ENCODE measurements at regions not wholly inside any gene's neighbourhood (a gene's known extent, or its start where the extent isn't known, plus 50 kb on each side); places are given as distances from the start of the nearest gene placed in this dataset.

DNA sequence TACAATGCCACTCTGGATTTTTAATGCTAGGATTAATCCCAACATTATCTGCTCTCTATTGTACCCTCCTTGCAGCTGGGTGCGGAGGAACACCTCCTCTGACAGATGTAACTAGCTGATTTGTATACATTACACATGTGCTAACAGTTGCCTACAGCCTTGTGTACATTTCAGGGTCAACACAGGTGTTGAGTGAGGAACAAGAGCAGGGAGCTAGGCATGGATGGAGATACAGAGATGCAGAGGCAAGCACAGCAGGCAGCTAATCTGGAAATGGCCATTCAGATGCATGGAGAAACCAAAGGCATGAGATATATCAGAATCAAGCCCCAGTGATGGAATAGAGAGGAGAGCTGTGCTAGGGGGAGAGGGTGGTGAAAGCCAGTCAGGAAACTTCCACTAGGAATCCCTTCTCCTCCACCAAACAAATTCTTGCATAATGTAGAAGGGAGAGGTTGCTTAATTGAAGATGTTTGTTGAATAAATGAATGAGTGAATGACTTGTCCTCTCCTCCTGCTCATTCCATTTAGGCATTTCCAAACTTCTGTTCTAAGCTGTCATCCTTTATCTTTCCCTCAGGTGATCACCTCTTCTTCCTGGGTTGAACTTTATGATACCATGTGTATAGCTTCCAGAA is 313.2 kb downstream of the ATP23 start:
- TF ChIP-seq, protein P1, sequence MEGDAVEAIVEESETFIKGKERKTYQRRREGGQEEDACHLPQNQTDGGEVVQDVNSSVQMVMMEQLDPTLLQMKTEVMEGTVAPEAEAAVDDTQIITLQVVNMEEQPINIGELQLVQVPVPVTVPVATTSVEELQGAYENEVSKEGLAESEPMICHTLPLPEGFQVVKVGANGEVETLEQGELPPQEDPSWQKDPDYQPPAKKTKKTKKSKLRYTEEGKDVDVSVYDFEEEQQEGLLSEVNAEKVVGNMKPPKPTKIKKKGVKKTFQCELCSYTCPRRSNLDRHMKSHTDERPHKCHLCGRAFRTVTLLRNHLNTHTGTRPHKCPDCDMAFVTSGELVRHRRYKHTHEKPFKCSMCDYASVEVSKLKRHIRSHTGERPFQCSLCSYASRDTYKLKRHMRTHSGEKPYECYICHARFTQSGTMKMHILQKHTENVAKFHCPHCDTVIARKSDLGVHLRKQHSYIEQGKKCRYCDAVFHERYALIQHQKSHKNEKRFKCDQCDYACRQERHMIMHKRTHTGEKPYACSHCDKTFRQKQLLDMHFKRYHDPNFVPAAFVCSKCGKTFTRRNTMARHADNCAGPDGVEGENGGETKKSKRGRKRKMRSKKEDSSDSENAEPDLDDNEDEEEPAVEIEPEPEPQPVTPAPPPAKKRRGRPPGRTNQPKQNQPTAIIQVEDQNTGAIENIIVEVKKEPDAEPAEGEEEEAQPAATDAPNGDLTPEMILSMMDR (IDR thresholded peaks at IDR 0.05; ENCODE audit: insufficient read depth, low read depth, low read length) = no peak
- ChIA-PET CTCF (interaction anchor here (1.5 kb wide), 1 partner anchor 12 kb away, joined by 4 read pairs; no protein-coding TSS in a partner anchor), POLR2A (no interaction called here)
- Histone ChIP-seq H3K4me3 (ENCODE audit: low read depth, low read length) (no peak overlapping the region), H3K27me3 (ENCODE audit: control insufficient read depth, insufficient read depth, low read length) (no peaks in the 10 kb centered on the region), H3K36me3 (ENCODE audit: control insufficient read depth, insufficient read depth, low read length) (no peaks in the 10 kb centered on the region)
- no peak for DNase-seq (ENCODE audit: low read depth)

DNA sequence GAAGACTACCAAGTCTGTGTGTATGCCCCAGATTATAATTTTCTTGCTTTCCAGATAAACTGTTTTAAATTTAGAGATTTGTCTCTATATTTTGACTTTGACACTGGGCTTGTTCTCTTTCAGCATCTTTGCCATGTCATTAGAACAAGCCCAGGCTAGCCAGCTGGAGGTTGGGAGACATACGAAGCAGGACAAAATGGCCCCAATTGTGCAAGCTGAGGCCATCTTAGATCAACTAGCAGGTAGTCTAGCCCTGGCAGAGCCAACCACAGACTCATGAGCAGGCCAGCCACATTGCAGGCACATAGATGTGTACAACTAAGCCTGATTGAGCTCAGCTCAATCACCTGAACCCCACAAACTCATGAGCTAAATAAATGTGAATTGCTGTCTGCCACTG is 321.4 kb downstream of the ATP23 start:
- DNase-seq (ENCODE audit: low read depth) = no peak
- CTCF ChIA-PET = no interaction called here
- H3K4me3 ChIP-seq (ENCODE audit: low read depth, low read length) = no peak overlapping the region
- H3K36me3 ChIP-seq (ENCODE audit: control insufficient read depth, insufficient read depth, low read length) = no peaks in the 10 kb centered on the region
- TF ChIP-seq, protein P1 (IDR thresholded peaks at IDR 0.05; ENCODE audit: insufficient read depth, low read depth, low read length) = no peak
- H3K27me3 ChIP-seq (ENCODE audit: control insufficient read depth, insufficient read depth, low read length) = no peaks in the 10 kb centered on the region
- POLR2A ChIA-PET = no interaction called here

DNA sequence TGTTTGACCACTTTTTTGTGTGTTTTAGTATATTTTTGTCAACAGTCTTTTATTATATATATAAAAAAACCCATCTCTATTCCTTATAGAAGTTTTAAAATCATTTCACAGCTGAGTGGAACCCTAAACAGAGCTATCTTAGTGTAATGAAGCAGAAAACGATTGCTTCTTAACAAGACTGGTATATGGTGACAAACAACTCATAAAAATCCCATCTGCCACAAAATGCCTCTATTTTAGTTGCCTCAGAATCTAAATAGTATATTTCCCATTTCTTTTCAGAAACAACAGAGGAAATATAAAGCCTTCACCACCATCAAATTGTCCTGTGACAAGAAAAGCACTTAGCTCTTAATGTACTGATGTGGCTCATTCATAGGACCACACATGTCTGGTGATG is 322.4 kb downstream of the ATP23 start:
- no peaks in the 10 kb centered on the region for H3K36me3 ChIP-seq (ENCODE audit: control insufficient read depth, insufficient read depth, low read length)
- TF ChIP-seq, protein P1 (IDR thresholded peaks at IDR 0.05; ENCODE audit: insufficient read depth, low read depth, low read length) = no peak
- DNase-seq (ENCODE audit: low read depth) = no peak
- POLR2A ChIA-PET = no interaction called here
- H3K27me3 ChIP-seq (ENCODE audit: control insufficient read depth, insufficient read depth, low read length) = no peaks in the 10 kb centered on the region
- CTCF ChIA-PET = interaction anchor here (1.0 to 1.2 kb wide), 2 partner anchors 26 to 63 kb away, joined by 3 read pairs; no protein-coding TSS in a partner anchor
- no peak overlapping the region for H3K4me3 ChIP-seq (ENCODE audit: low read depth, low read length)

DNA sequence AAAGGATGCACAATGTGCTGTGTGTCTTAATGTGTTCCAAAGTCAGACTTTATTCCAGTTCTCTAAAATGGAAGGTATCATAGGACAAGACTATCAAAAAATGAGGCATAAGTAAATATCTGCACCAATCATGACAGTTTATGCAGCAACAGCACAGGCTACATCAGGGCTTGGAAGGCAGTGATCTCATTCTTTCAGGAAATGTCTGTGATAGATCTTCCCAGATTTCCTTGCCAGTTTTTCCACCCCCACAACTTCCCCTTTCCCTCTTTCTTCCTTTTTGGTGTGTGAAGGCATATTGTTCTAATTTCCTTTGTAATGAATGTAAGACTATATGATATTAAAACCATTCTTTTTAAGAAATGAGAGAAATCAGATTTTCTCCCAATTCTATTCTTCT is 326.7 kb downstream of the ATP23 start:
- no peak overlapping the region for H3K4me3 ChIP-seq (ENCODE audit: low read depth, low read length)
- ChIA-PET POLR2A (no interaction called here), CTCF (interaction anchor here (1.7 kb wide), 1 partner anchor 19 kb away, joined by 4 read pairs; no protein-coding TSS in a partner anchor)
- no peak for DNase-seq (ENCODE audit: low read depth)
- TF ChIP-seq, protein P1 (IDR thresholded peaks at IDR 0.05; ENCODE audit: insufficient read depth, low read depth, low read length) = no peak
- H3K36me3 ChIP-seq (ENCODE audit: control insufficient read depth, insufficient read depth, low read length) = no peaks in the 10 kb centered on the region
- H3K27me3 ChIP-seq (ENCODE audit: control insufficient read depth, insufficient read depth, low read length) = no peaks in the 10 kb centered on the region

DNA sequence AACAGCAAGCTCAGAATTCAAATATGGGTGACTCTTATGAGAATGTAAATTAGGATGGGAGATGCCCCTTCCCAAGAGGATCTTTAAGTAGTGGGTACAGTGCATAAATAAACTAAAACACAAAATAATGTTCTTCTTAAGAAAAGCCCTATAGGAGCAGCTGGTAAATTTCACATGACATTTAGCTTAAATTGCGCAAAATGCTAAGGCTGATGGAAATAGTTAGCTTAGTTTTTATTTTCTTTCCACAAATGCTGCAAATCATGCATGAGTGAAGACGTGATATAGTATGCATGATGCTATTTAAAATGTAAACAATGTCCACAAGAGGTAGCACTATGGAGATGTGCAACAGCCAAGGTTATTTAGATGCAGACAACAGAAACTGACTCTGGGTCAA is 328.1 kb downstream of the ATP23 start:
- no peak for DNase-seq (ENCODE audit: low read depth)
- no peak overlapping the region for H3K4me3 ChIP-seq (ENCODE audit: low read depth, low read length)
- H3K27me3 ChIP-seq (ENCODE audit: control insufficient read depth, insufficient read depth, low read length) = no peaks in the 10 kb centered on the region
- POLR2A ChIA-PET = no interaction called here
- TF ChIP-seq, protein P1 (IDR thresholded peaks at IDR 0.05; ENCODE audit: insufficient read depth, low read depth, low read length) = no peak
- H3K36me3 ChIP-seq (ENCODE audit: control insufficient read depth, insufficient read depth, low read length) = no peaks in the 10 kb centered on the region
- CTCF ChIA-PET = no interaction called here
